CD4-positive, alpha-beta T cell treated with Interleukin-15 for 4 hours (primary cell): ENCODE measurements at regions not wholly inside any gene's neighbourhood (a gene's known extent, or its start where the extent isn't known, plus 50 kb on each side); places are given as distances from the start of the nearest gene placed in this dataset.

Experiments
- DNase-seq: peaks from one replicate; pipeline ENCODE4 v3.0.0-alpha.2; 2020; ENCODE audit warnings: low spot score

GRCh38 chr2:12254280-12254860 is 462.4 kb upstream of the TRIB2 start:
- DNase-seq = no peak

- DNase-seq = no peak
Measured at GRCh38 chr2:12256206-12256605, 460.5 kb upstream of the TRIB2 start.

- DNase-seq = no peak
Measured at GRCh38 chr2:12257476-12257875, 459.3 kb upstream of the TRIB2 start.

DNA sequence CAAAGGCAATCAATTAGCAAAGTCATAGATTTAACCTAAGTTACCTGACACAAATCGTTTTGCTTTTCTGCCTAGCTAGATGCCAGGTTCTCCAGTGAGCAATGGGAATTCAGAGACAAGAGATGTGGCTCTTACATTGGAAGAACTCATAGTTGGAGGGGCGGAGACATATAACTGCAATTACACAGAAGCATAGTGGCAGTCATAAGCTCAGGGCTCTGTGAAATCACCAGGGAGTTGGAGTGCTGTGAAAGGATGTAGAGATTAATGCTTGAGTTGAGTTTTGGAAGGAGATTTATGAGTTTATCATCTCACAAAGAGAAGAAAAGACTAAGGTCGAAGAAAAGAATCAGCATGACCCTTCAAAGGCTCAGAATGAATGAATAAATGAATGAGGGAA is 457.2 kb upstream of the TRIB2 start:
- DNase-seq = no peak

GRCh38 chr2:12261986-12262680 is 454.6 kb upstream of the TRIB2 start:
- DNase-seq = no peak

DNA sequence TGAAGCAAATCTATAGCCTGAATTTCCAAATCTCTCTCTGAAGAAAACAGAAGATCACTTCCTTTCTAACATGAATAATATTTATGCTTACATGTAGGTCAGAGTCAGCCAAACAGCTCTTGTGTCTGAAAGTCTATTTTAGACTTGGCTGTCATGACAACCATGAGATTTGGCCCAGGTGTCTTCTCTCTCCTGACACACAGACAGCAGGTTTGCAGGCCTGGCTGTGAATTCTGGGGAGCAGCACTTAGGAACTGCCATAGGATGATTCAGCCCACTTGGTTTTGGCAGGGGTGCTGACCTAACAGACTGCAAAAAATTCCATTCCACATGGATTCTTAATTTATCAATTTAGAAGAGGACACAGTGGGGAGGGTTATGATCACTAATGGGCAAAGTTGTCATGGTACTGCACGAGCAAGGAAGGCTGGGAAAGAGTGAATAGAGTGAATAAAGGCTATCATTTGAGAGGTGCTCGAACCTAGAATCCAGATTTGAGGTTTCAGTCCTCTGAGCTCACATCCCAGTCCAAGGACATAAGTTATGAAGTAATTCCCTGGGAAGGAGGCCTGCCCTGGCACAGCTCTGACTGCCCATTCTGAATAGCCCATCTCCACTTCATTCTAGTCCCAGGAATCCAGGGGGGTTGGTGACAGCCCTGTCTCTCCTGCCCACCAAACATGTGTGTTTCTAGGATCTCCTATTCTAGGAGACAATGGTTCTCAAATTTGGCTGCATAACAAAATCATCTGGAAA is 453.9 kb upstream of the TRIB2 start:
- no peak for DNase-seq

- DNase-seq = no peak
Measured at GRCh38 chr2:12263730-12264129, 453.0 kb upstream of the TRIB2 start.

DNA sequence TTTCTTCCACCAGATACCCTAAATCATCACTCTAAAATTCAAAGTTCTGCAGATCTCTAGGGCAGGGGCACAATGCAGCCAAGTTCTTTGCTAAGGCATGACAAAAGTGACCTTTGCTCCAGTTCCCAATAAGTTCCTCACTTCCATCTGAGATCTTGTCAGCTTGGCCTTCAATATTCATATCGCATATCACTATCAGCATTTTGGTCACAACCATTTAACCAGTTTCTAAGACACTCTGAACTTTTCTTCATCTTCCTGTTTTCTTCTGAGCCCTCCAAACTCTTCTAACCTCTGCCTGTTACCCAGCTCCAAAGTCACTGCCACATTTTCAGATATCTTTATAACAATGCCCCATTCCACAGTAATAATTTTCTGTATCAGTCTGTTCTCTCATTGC is 452.6 kb upstream of the TRIB2 start:
- no peak for DNase-seq

GRCh38 chr2:12265646-12266045 is 451.1 kb upstream of the TRIB2 start:
- DNase-seq = no peak

DNA sequence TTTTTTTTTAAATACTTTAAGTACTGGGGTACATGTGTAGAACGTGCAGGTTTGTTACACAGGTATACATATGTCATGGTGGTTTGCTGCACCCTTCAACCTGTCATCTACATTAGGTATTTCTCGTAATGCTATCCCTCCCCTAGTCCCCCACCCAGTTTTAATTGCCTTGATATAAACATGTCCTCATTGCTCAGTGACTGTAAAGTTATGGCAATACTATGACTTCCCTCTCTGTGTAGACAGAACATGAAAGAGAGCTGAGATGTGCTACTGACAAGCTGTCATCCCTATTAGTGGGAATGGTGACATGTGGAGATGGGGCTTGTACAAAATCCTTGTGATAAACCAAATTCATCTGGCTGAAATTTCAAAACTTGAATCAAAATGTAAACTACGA is 449.7 kb upstream of the TRIB2 start:
- no peak for DNase-seq

GRCh38 chr2:12269041-12269972 is 447.4 kb upstream of the TRIB2 start:
- DNase-seq = no peak

DNA sequence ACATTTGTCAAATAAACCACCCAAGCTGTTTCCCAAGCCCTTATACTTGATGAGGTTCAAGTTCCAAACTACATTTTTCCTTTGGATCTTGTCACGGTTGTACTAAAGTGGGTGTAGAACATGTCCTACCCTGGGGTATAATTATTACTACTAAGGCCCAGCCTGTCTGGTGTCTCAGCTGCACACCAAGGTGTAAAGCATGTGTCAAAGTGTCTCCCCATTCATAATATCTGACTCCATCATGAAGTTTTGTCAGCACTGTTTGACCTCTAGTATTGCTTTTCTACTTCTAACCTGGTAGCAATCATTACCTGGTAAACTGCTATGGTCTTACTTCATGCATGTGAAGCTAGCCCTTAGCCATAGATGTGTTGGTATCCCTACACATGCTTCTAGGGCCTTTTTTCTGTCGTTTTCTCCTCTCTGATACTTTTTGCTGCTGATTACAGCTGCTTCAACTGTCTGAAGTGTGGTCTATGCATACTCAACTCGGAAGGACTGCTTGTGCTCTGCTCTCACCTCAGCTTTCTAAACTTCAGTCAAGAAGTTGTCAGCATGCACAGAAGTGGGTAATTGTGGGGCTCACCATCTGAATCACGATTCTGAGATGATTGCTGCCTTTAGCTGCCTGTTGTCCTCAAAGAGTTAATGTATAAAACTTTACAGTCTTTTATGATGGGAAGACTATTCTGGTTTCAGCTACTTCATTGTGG is 445.7 kb upstream of the TRIB2 start:
- DNase-seq = no peak

- DNase-seq = no peak
Measured at GRCh38 chr2:12271589-12271984, 445.1 kb upstream of the TRIB2 start.

GRCh38 chr2:12273111-12273510 is 443.6 kb upstream of the TRIB2 start:
- DNase-seq = no peak

- no peak for DNase-seq
Measured at GRCh38 chr2:12274591-12274990, 442.1 kb upstream of the TRIB2 start.

DNA sequence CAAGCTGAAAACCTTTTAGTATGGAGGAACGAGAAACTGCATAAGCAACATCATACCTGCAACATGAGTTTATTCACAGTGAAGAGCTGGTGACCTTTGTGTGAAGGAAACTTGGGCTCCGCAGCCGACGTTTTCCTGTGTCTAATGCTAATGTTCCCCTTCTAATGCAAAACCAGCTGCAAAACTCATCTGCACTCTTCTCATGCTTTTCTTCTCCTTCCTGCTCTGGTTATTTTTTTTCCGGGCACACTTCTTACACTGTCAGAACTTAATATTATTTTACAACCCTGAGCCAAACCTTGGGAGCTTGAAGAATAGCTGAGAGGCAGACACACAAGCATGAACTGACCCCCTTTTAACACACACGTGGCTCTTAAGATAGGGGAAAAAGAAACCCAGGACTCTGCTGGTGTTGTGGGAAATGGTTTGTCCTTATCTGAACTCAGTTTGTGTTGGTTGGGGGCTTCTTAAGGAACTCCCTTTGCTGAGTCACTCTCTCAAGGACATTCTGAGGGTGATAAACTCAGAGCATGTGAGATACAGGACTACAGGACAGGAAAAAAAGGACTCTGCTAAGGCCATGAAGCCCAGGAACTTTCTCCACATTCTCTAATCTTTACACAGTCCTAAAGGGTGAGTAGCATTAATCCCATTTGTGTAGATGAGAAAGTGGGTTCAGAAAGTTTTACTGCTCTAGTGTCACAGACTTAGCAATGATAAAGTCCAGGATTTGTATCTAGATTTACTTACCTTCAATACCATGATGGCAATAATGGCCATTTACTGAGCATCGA is 439.3 kb upstream of the TRIB2 start:
- DNase-seq = no peak

- DNase-seq = no peak
Measured at GRCh38 chr2:12278217-12278750, 438.5 kb upstream of the TRIB2 start.

- no peak for DNase-seq
Measured at GRCh38 chr2:12282780-12283695, 433.7 kb upstream of the TRIB2 start.

DNA sequence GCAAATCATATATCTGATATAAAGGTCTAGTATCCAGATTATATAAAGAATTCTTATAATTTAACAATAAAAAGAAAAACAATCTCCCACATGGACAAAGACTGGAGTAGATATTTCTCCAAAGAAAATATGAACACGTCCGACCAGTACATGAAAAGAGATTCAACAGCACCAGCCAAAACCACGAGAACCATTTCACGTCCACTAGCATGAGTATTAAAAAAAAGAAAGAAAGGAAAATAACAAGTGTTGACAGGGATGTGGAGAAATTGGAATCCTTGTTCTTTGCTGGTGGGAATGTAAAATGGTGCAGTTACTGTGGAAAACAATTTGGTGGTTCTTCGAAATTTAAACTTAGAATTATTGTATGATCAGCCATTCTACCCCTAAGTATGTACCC is 432.7 kb upstream of the TRIB2 start:
- no peak for DNase-seq
